ENCODE measurements at regions not wholly inside any gene's neighbourhood (a gene's known extent, or its start where the extent isn't known, plus 50 kb on each side); places are given as distances from the start of the nearest gene placed in this dataset.
"Not testable (repeated sequence)": the region's sequence is repeated elsewhere in the genome, so short reads cannot be mapped to it uniquely, and the experiment has no call there.

DNA sequence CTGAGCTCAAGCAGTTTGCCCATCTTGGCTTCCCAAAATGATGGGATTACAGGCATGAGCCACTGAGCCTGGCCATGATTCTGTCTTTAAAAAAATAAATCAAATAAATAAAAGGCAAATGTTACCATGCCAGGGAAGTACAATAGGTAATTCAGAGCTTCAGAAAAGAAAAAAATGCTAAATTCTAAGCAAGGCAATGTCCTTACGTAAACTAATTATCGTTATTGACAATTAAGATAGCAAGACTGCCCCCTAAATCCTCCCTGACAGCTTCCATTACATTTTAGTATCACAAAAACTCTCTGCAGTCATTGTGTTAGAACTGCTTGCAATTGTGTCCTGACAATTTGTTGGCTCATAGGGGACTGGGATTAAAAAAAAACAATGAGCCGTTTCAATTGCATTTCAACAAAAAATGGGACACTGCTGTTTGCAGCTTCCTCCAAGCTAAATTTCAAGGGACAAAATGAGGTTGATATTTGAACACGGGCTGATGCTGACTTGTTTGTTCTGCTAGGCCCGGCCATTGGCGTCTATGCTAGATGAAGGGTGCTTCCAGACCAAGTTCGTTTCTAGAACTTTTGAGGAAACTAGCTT is 88.9 kb downstream of the MOGAT1 start:
- DNase-seq (ENCODE audit: low read depth) = no peak

DNA sequence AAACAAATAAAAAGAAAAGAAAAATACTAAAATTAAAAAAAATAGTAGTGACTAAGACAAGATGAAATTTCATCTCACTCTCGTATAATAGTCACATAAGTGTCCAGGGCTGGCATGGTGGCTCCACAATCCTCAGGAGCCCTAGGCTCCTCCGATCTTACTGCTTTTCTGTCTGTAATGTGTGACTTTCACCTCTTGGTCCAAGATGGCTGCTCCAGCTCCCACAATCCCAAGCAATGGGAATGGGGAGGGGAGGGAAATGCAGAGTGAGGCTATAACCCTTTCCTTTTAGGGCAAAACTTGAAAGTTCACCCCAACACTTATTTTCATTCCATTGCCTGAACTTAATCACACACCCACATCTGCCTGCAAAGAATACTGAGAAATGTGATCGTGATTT is 90.4 kb downstream of the MOGAT1 start:
- no peak for DNase-seq (ENCODE audit: low read depth)

DNA sequence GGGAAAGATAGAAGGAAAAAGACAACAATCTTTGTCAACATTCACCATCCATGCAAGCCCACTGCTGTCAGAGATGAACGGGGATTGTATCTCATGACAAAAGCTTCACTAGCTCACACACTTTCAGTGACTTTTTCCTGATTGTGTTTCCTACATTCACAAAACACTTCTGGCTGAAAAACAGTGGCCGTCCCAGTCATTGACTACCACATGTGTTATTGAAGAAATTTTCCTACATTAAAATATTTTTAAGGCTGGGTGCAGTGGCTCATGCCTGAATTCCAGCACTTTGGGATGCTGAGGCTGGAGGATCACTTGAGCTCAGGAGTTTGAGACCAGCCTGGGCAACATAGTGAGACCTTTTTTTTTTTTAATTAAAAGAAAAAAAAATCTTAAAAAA is 90.9 kb downstream of the MOGAT1 start:
- no peak for DNase-seq (ENCODE audit: low read depth)

DNA sequence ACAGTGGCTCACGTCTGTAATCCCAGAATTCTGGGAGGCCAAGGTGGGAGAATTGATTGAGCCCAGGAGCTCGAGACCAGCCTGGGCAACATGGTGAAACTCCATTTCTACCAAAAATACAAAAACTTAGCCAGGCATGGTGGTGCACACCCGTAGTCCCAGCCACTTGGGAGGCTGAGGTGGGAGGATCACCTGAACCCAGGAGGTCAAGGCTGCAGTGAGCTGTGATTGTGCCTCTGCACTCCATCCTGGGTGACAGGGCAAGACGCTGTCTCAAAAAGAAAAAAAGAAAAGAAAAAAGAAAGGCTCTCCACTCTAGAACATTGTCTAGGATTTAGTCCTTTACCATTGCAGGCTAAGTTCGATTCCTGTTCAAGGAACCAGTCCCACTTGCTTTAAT is 94.4 kb downstream of the MOGAT1 start:
- DNase-seq (ENCODE audit: low read depth) = not testable (repeated sequence)

DNA sequence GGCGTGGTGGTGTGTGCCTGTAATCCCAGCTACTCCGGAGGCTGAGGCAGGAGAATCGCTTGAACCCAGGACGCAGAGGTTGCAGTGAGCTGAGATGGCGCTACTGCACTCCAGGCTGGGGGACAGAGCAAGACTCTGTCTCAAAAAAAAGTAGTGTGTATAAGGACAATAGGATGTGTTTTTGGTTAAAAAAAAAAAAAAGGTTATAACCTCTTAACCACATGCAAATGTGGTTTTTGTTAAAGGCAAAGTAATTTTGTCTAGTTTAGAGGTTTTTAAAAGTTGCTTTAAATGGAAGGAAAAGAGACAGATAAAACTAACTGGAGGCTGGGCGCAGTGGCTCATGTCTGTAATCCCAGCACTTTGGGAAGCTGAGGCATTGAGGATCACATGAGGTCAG is 92.8 kb upstream of the ACSL3 start:
- DNase-seq (ENCODE audit: low read depth) = not testable (repeated sequence)

DNA sequence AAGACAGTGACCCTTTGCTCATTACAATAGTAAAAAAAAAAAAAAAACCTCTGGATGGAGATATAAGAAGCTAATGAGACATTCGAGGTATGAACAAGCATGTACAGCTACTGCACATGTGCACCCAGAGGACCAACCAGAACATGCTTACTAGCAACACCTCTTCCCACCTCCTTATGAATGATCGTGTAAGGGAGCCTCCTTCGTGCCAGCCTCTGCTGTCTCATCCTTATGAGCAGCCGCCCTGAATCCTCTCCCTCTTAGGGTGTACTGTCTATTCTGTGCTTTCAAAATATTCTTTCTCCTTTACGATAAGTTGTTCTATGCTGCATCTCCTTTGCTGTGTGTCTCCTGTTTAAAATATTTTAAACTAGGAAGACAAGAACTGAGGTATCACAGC is 91.4 kb upstream of the ACSL3 start:
- no peak for DNase-seq (ENCODE audit: low read depth)

DNA sequence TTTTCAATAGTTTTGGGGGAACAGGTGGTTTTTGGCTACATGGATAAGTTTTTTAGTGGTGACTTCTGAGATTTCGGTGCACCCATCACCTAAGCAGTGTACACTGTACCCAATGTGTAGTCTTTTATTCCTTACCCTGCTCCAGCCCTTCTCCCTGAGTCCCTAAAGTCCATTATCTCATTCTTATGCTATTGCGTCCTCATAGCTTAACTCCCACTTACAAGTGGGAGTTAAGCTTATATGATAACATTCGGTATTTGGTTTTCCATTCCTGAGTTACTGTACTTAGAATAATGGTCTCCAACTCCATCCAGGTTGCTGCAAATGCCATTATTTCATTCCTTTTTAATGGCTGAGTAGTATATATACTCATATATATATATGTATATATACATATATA is 90.9 kb upstream of the ACSL3 start:
- no peak for DNase-seq (ENCODE audit: low read depth)

DNA sequence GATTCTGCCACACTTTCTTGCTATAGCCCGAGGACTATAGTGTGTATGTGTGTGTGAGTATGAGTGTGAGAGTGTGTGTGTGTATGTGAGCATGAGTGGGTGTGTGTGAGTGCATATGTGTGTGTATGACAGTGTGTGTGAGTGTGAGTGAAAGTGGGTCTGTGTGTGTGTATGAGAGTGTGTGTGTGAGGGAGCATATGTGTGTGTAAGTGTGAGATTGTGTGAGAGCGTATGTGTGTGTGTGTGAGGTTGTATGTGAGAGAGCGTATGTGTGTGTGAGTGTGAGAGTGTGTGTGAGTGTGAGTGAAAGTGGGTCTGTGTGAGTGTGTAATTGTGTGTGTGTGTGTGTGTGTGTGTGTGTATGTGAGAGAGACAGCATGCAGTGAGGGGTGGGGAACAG is 89.0 kb upstream of the ACSL3 start:
- no peak for DNase-seq (ENCODE audit: low read depth)

DNA sequence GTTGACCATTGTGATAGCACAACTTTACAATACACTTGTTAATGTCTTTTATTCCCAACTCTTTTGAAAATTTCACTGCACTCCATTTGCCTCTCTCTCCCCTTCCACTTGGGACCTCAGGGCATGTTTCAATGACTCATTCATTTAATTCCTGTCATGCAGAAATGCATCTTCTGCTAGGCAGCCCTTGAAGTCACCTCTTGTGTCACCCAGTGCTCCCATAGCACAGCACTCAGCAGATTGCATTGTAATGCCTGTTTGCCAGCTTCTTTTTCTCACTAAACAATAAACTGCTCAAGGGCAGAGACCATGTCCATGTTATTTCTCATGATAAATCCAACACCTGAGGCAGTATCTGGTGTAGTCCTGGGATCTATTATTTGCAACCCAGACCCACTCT is 85.9 kb upstream of the ACSL3 start:
- DNase-seq (ENCODE audit: low read depth) = no peak

DNA sequence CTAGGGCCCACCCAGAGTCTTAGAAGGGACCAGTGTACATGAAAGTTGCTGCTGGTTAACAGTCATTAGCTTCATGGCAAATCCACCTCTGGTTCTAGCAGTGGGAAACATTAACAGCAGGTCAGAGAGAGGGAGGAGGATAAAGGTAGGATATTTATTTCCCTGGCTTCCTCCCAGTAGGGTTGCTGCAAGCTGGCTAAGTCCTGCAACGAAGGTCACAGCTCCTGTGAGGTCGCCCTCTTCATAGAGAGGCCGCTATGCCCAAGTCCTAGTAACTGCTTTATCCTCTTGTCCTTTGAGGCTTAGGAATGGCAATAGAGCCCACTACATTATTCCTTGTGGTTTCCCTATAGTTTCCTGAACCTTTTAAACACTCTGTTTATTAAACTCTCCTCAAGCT is 84.0 kb upstream of the ACSL3 start:
- no peak for DNase-seq (ENCODE audit: low read depth)

DNA sequence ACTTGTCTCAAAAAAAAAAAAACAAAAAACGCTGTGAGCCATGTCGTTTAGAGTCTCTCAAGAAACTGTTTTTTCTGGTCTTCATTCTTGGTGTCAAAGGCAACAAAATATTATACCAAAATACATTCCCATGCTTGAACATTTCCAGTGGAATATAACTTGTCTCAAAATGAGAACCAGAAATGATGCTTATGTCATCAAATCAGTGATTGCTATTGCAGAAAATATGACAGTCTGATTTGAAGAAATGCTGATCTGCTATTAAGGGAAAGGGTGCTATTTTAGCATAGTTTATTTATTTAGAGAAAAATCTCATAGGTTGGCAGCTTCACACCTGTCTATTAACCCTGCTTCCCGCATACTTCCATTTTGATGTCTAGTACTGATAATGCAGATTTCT is 82.4 kb upstream of the ACSL3 start:
- DNase-seq (ENCODE audit: low read depth) = no peak

DNA sequence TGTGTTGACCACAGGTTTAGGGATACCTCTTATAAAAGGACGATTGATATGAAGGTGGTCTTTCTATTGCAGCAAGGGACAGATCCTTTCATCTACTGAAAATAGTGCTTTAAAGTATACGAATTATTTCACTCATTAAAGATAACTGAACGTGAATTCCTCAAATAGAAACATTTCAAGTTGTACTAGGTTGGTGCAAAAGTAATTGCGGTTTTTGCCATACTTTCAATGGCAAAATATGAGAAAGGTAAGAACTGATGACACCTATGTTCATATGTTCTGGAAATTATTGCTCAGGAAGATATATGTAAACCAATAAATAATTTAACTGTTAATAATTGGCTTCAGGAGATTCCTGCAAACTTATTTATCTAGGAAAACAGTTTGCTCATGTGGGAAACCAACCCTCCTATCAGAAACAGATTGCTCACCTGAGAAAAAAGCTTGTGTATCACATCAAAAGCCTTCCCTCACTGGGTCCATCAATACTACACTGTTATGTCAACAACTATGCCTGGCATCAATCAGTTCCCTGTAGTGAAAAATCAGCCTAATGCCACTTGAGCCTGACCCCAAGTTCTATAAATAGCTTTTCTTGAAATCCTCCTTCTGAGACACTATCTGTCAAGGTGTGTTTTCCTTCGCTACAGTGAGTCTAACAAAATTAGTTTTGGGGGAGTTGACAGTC is 81.5 kb upstream of the ACSL3 start:
- no peak for DNase-seq (ENCODE audit: low read depth)

DNA sequence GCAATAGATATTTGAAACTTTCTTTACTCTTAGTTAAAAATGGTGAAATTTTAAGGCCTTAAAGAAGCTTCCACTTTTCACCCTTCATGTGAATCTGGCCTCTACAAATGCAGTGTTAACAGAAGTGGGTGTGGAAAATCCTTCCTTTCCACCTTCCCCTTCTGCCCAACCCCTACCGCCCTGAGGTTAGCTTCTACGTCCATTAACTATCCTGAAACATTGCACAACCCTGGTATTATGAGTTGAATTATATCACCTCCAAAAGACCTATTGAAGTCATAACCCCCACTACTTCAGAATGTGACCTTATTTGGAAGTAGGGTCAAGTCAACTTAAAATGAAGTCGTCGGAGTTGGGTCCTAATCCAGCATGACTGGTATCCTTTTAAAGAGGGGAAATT is 80.8 kb upstream of the ACSL3 start:
- no peak for DNase-seq (ENCODE audit: low read depth)

DNA sequence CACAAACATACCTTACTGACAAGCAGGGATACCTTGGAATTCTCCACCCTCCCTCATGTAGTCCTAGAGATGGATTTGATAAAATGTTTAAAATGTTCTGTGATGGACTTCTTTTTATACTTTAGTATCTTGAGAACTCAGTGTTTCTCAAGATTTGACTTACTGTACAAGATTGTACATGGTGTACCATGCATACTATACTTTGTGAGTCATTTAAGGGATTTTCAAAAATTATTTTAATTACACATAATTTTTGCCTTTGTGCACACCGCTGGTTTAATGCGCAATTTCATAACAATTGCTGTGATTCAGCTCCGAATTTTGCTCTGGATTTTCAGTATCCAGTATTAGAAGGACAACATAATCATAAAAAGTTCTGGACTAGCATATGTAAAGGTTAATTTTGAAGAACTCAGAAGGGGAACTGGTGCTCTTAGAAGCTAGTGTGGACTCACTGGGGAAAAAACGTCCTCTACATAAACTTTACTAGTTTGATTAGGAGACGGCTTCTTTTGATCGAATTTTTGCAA is 78.6 kb upstream of the ACSL3 start:
- DNase-seq (ENCODE audit: low read depth) = no peak

DNA sequence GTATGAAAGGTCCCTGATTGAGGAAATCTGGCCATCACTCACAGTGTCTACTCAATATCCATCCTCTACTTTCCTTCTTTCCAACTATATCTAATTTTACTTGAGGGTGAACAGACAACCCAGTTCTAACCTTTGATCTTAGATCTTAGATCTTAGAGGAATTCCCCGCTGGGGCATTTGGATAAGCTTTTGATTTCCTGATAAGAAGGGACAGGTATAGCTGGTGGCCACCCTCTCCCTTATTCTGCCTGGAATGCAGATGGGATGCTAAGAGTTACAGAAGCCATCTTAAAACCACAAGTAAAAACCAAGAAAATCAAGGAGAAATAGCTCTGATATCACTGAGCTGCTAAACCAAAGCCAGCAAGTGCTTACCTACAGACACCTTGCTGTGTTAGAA is 77.2 kb upstream of the ACSL3 start:
- no peak for DNase-seq (ENCODE audit: low read depth)

DNA sequence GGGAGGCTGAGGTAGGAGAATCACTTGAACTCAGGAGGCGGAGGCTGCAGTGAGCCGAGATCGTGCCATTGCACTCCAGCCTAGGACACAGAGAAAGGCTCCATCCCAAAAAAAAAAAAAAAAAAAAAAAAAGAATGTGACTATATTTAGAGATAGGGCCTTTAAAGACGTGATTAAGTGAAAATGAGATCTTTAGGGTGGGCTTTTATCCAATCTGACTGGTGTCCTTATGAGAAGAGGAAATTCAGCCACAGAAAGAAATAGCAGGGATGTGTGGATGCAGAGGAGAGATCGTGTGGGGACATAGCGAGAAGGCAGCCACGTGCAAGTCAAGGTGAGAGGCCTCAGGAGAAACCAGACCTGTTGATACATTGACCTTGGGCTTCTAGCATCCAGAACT is 69.9 kb upstream of the ACSL3 start:
- DNase-seq (ENCODE audit: low read depth) = no peak

DNA sequence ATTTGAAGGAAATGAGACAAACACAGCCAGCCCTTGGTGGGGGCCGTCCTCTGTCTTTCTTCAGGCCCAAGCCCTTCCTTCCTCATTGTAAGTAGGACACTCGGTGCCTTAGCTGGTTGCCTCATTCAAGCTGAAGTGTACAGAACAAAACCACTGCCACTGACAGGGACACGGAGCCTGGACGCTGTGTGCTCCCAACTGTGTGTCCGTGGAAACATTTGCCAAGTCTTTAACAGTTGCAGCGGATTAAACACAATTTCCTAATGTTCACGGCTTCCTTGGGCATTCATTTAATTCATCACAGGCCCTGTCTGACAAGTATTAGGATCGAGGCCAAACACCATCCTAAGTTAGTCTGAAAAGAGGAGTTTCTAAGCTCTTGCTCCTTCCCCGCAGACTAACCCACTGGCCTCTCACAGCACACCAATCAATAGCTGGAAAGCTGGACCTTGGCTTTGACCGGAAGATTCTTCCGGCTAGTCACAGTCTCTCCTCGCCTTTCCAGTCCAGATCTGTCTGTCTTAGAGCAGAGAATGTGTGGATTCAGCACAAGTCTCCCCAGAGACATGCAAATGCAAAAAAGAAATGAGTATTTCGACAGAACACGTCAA is 68.7 kb upstream of the ACSL3 start:
- DNase-seq (ENCODE audit: low read depth) = no peak

DNA sequence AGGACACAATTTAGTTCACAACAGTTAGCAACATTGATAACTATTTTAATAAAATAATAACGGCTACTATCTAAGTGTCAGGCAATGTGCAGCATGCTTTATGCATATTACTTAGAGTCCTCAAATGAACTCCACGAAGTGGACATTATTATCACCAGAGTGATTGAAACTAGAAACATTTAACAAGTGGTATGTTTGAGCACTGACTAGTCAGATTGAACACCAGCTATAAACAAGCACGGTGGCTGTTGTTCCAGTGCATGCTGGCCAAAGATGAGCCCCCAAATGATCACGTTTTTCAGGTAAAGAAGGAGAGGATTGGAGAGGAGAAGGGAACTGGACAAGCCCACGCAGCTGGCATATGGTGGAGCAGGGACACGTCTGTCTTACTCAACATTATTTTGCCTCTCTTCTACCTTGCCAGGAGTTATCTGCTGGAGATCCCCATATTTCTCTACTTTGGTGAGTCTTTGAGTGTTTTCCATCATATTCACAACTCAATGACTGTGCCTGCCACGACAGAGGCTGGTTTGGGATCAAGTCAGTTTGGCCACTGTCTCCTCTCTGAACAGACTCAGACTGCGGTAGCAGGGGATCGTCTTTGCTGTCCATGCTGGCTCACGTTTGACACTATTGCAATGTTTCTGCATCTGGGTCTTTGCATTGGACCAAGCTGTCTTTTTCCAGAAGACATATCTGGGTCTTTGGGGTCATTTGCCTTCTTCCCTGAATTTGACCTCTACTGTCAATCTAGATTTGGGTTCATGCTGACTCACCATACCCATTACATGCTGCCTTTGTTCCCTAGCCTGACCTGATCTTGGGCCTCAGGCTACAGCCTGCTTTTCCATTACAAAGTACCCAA is 66.0 kb upstream of the ACSL3 start:
- no peak for DNase-seq (ENCODE audit: low read depth)

DNA sequence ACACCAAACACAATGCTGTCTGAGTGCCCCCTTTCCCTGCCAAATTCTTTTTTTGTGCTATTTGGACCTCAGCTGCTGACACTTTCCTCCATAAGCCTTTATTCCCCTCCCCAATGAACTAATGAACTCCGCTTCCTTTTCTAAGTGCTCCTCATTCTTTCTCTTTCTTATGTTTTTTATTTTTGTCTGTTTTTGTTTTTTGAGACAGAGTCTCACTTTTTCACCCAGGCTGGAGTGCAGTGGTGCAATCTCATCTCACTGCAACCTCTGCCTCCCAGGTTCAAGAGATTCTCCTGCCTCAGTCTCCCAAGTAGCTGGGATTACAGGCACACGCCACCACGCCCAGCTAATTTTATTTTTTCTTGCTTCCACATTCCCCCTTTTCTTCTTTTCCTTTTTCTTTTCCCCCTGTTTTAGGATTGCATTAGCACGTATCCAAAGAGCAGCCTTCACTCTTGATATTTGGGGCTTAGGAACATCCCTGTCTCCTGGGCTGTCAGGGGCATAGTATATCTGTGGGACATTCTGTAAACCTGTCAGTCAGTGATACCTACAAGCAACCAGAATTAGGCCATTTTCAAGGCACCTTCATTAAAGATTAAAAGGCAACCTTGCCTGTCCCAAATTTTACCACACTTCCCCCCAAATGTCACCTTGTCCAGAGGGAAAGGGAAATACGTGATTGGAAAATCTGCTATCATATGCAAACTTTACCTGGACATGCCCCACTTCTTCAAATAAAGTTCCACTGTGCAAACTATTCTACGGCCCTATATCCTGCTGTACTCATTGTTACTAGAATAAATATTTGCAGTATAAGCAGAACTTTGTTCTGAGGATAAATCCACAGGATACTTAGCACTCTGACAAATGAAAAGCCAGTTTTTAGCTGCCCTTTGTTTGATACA is 65.1 kb upstream of the ACSL3 start:
- DNase-seq (ENCODE audit: low read depth) = no peak

DNA sequence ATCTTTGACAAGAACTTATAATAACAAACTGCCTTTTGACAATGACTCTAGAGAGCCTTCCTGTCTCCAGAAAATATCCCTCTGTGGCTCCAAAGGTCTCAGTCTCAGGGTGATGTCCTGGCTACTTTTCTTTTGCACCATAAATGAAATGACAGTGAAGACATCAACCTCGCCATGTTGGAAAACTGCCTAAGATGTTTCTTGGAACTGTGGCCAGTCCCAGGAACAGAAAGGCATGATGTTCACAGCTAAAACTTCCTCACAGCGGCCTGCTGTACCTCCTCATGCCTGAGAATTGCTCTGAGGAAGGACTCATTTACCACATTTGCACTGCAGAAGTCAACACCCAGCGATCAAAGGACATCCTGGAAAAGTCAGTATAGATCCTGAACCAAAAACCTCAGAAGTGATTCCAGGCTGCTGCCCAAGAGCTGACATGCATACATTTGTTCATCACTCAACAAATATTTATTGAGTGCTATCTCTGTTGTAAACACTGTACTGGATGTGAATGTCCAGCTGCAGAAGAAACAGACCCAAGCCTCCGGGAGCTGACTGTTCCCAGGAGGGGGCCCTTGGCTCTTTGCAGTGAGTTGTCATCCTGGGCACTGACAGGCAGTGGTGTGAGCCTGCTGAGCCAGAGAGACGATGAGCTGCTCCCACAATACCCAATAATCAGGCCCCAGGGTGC is 64.3 kb upstream of the ACSL3 start:
- DNase-seq (ENCODE audit: low read depth) = no peak

DNA sequence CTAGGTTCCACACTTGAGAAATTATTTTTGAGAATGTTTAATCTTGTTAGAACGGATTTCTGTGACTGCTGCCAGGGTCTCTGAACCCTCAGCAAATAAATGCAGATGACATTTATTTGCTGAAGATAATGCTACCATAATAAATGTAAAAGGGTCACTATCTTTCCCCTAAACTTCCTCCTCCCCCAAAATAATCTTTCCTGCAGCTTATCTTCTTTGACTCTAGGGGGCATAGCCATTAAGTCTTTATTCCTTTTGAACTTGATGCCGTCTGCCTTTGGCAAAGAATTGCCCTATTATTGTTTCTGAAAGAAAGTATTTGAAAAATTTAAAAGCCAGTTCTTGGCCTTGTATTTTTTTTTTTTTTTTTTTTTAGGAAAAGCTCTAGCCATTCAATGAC is 63.6 kb upstream of the ACSL3 start:
- peak; percentile 23 for DNase-seq (ENCODE audit: low read depth)

Data from GM04503 (cell line).